ENCODE measurements at regions not wholly inside any gene's neighbourhood (a gene's known extent, or its start where the extent isn't known, plus 50 kb on each side); places are given as distances from the start of the nearest gene placed in this dataset.
"Not testable (repeated sequence)": the region's sequence is repeated elsewhere in the genome, so short reads cannot be mapped to it uniquely, and the experiment has no call there.

- in situ Hi-C loops (cut with MboI; ENCODE audit: low pct_unique_long_range_greater_than_20kb, low sequenced_read_pairs) = no loop called here
Measured at GRCh38 chr11:25483915-25484635, 847.9 kb upstream of the ANO3 start.

DNA sequence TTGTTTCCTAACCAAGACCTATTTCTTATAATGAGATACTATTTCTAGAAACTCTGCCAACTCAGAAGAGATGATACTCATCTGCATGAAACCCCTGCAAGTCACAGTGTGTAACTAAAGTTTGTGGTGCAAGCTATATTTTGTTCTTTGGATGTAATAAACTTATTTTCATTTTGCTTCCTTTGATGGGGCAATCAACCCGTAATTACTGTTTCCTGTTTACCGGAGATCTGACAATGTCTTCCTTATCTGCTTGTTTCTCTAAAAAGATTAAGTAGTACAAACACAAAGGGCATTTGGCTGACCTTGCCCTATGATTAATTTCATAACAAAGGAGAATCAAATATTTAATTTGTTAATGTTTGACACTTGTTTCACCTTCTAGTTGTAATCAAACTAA is 846.6 kb upstream of the ANO3 start:
- DNase-seq = no peak
- in situ Hi-C loops (cut with MboI; ENCODE audit: low pct_unique_long_range_greater_than_20kb, low sequenced_read_pairs) = no loop called here

More at GRCh38 chr11:25483915-25484635, 847.9 kb upstream of the ANO3 start:
- no peak for DNase-seq

GRCh38 chr11:25486338-25486737 is 845.6 kb upstream of the ANO3 start:
- in situ Hi-C loops (cut with MboI; ENCODE audit: low pct_unique_long_range_greater_than_20kb, low sequenced_read_pairs); DNase-seq: not testable (repeated sequence)

DNA sequence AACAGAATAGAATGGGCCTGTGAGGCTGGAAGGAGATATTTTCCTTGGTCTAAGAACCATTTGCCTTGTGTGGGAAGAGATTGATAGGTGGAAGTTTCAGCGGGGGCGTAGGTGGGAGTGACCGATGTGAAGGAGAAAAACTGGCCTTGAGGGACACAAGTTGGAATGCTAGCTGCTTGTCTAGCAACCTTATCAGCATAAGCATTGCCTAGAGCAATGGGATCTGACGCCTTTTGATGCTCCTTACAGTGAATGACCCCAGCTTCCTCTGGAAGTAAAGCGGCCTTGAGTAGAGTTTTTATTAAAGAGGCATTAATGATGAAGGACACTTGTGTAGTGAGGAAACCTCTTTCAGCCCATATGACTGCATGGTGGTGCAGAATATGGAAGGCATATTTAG is 843.8 kb upstream of the ANO3 start:
- DNase-seq; in situ Hi-C loops (cut with MboI; ENCODE audit: low pct_unique_long_range_greater_than_20kb, low sequenced_read_pairs): not testable (repeated sequence)

GRCh38 chr11:25501426-25501825 is 830.5 kb upstream of the ANO3 start:
- DNase-seq; in situ Hi-C loops (cut with MboI; ENCODE audit: low pct_unique_long_range_greater_than_20kb, low sequenced_read_pairs): not testable (repeated sequence)

GRCh38 chr11:25515576-25515975 is 816.4 kb upstream of the ANO3 start:
- in situ Hi-C loops (cut with MboI; ENCODE audit: low pct_unique_long_range_greater_than_20kb, low sequenced_read_pairs) = no loop called here
- no peak for DNase-seq

DNA sequence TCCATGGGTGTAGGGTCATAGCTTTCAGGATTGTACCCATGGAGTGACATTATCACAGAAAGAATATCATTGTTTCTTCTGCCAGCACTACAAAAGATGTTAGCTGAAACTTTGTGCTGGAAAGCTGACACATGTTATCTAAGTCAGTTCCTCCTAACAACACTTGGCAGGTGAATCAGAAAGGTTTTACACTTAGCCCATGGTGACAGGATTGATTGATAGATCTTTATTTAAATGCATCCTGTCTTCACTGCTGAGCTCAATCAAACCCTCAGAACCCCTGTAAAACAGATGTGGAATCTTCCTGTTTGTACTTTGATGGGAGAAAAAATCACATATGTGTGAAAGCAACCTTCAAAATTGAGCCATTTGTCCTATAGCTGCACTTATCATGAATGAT is 811.5 kb upstream of the ANO3 start:
- in situ Hi-C loops (cut with MboI; ENCODE audit: low pct_unique_long_range_greater_than_20kb, low sequenced_read_pairs) = no loop called here
- DNase-seq = no peak

- no peak for DNase-seq
- in situ Hi-C loops (cut with MboI; ENCODE audit: low pct_unique_long_range_greater_than_20kb, low sequenced_read_pairs) = no loop called here
Measured at GRCh38 chr11:25527841-25528240, 804.1 kb upstream of the ANO3 start.

DNA sequence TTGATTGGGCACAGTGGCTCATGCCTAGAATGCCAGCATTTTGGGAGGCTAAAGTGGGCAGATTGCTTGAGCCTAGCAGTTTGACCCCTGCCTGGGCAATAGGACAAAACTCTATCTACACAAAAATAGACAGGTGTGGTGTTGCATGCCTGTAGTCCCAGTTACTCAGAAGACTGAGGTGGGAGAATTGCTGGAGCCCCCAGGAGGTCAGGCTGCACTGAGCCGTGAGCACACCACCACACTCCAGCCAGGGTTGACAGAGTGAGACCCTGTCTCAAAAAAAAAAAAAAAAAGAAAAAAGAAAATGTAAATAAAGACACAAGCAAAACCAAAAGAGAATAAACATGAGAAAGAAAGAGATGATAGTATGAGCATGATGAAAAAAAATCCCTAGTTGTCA is 802.4 kb upstream of the ANO3 start:
- in situ Hi-C loops (cut with MboI; ENCODE audit: low pct_unique_long_range_greater_than_20kb, low sequenced_read_pairs) = no loop called here
- DNase-seq = no peak

- no peak for DNase-seq
- in situ Hi-C loops (cut with MboI; ENCODE audit: low pct_unique_long_range_greater_than_20kb, low sequenced_read_pairs) = no loop called here
Measured at GRCh38 chr11:25535467-25536272, 796.3 kb upstream of the ANO3 start.

GRCh38 chr11:25536289-25536688 is 795.6 kb upstream of the ANO3 start:
- DNase-seq = no peak
- in situ Hi-C loops (cut with MboI; ENCODE audit: low pct_unique_long_range_greater_than_20kb, low sequenced_read_pairs) = no loop called here

- no peak for DNase-seq
- in situ Hi-C loops (cut with MboI; ENCODE audit: low pct_unique_long_range_greater_than_20kb, low sequenced_read_pairs) = no loop called here
Measured at GRCh38 chr11:25537393-25537792, 794.5 kb upstream of the ANO3 start.

GRCh38 chr11:25547292-25547691 is 784.6 kb upstream of the ANO3 start:
- in situ Hi-C loops (cut with MboI; ENCODE audit: low pct_unique_long_range_greater_than_20kb, low sequenced_read_pairs) = no loop called here
- no peak for DNase-seq

DNA sequence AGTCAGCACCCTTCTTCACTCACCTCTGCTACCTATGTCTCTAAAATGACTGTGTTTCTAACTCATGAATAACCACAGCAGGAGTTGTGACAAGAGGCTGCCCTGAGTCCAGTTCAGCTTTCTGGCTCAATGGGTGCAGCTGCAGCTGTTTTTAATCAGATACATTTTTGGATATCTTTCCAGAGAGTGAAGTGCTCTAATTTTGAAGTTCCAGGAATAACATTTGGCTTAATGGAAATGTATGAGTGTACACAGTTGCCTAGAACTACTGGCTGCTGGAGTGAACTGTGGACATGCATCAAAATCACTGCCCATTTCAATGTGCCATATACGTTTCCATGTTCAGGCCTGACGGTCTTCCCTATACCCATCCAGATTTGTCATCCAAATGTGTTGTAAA is 769.5 kb upstream of the ANO3 start:
- DNase-seq = no peak
- in situ Hi-C loops (cut with MboI; ENCODE audit: low pct_unique_long_range_greater_than_20kb, low sequenced_read_pairs) = no loop called here

GRCh38 chr11:25565846-25566245 is 766.1 kb upstream of the ANO3 start:
- DNase-seq = no peak
- in situ Hi-C loops (cut with MboI; ENCODE audit: low pct_unique_long_range_greater_than_20kb, low sequenced_read_pairs) = no loop called here

GRCh38 chr11:25566298-25567200 is 765.4 kb upstream of the ANO3 start:
- in situ Hi-C loops (cut with MboI; ENCODE audit: low pct_unique_long_range_greater_than_20kb, low sequenced_read_pairs) = no loop called here
- DNase-seq = no peak

- in situ Hi-C loops (cut with MboI; ENCODE audit: low pct_unique_long_range_greater_than_20kb, low sequenced_read_pairs) = no loop called here
- DNase-seq = no peak
Measured at GRCh38 chr11:25576320-25576719, 755.6 kb upstream of the ANO3 start.

DNA sequence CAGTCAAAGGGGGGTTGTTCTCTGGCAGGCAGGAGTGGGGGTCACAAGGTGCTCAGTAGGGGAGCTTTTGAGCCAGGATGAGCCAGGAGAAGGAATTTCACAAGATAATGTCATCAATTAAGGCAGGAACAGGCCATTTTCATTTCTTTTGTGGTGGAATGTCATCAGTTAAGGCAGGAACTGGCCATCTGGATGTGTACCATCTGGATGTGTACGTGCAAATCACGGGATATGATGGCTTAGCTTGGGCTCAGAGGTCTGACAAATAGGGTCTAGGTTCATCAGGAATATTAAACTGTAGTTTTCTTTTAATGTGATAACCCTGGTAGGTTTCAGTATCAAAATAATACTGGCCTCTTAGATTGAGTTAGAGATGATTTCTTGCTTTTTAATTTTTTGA is 752.4 kb upstream of the ANO3 start:
- DNase-seq; in situ Hi-C loops (cut with MboI; ENCODE audit: low pct_unique_long_range_greater_than_20kb, low sequenced_read_pairs): not testable (repeated sequence)

DNA sequence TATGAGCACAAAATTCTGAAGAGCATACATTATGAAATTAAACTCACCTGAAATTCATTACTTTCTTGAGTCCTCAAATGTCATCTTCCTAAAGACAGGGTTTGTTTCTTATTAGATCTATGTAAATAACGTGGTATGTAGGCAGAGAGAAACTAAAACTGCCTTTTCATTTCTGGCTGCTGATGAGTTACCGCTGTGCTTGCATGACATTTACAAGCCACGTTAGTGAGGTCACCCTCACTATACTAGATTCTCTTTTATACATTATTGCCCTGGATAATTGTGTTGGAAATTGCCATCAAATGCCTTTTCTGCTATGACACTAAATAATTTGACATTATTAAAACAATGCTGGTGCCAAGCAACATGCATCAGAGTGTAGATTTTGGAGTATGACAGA is 748.3 kb upstream of the ANO3 start:
- no peak for DNase-seq
- in situ Hi-C loops (cut with MboI; ENCODE audit: low pct_unique_long_range_greater_than_20kb, low sequenced_read_pairs) = no loop called here

DNA sequence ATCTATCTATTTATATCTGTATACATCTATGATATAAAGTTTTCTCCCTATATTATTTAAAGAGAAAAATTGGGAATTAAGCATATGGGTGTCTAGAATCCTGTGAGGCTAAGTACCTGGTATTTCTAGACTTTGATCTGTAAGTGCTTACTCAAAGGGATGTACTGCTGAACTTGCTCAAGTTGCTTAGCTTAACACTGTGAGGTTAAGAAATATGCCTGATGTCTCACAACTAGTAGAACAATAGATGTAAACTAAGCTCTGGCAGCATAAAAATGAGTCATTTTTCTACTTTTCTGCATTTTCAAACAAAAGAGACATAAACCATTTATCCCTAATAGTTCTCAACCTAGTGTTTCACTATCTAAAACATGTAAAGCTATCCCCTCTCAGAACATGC is 744.4 kb upstream of the ANO3 start:
- in situ Hi-C loops (cut with MboI; ENCODE audit: low pct_unique_long_range_greater_than_20kb, low sequenced_read_pairs) = no loop called here
- no peak for DNase-seq
